HG03025 (cell line): ENCODE measurements at regions not wholly inside any gene's neighbourhood (a gene's known extent, or its start where the extent isn't known, plus 50 kb on each side); places are given as distances from the start of the nearest gene placed in this dataset.
"Not testable (repeated sequence)": the region's sequence is repeated elsewhere in the genome, so short reads cannot be mapped to it uniquely, and the experiment has no call there.

ENCODE experiments used
- ATAC-seq: cut with Tn5 transposase; IDR thresholded peaks from one replicate; pipeline ENCODE4 v1.9.1; 2021; ENCODE audit warnings: mild to moderate bottlenecking, moderate library complexity; ENCODE audit not compliant: unreplicated experiment, low FRiP score

- not testable (repeated sequence) for ATAC-seq
Observed at GRCh38 chr9:117851836-117852461, 147.7 kb downstream of the TLR4 start.

GRCh38 chr9:117858561-117858960 is 154.4 kb downstream of the TLR4 start:
- no peak for ATAC-seq

GRCh38 chr9:117860849-117861248 is 156.6 kb downstream of the TLR4 start:
- no peak for ATAC-seq

GRCh38 chr9:117864385-117865057 is 160.3 kb downstream of the TLR4 start:
- no peak for ATAC-seq

- ATAC-seq, result no peak
Observed at GRCh38 chr9:117868594-117868993, 164.4 kb downstream of the TLR4 start.

- ATAC-seq, result no peak
Observed at GRCh38 chr9:117869287-117869686, 165.1 kb downstream of the TLR4 start.

GRCh38 chr9:117869712-117870111 is 165.5 kb downstream of the TLR4 start:
- ATAC-seq, result no peak

- ATAC-seq, result no peak
Observed at GRCh38 chr9:117873664-117874063, 169.5 kb downstream of the TLR4 start.

- no peak for ATAC-seq
Observed at GRCh38 chr9:117875886-117876285, 171.7 kb downstream of the TLR4 start.

- no peak for ATAC-seq
Observed at GRCh38 chr9:117882171-117882570, 178.0 kb downstream of the TLR4 start.

GRCh38 chr9:117886616-117887015 is 182.4 kb downstream of the TLR4 start:
- no peak for ATAC-seq

- ATAC-seq, result no peak
Observed at GRCh38 chr9:117887383-117887782, 183.2 kb downstream of the TLR4 start.

- no peak for ATAC-seq
Observed at GRCh38 chr9:117887941-117888340, 183.7 kb downstream of the TLR4 start.

- ATAC-seq, result no peak
Observed at GRCh38 chr9:117903453-117903852, 199.2 kb downstream of the TLR4 start.

GRCh38 chr9:117906763-117907162 is 202.6 kb downstream of the TLR4 start:
- ATAC-seq, result no peak

GRCh38 chr9:117907420-117907819 is 203.2 kb downstream of the TLR4 start:
- ATAC-seq, result no peak

GRCh38 chr9:117916291-117916690 is 212.1 kb downstream of the TLR4 start:
- ATAC-seq, result peak; percentile 51

- ATAC-seq, result no peak
Observed at GRCh38 chr9:117917873-117918272, 213.7 kb downstream of the TLR4 start.

- ATAC-seq, result no peak
Observed at GRCh38 chr9:117919538-117919937, 215.3 kb downstream of the TLR4 start.

GRCh38 chr9:117926031-117926658 is 221.9 kb downstream of the TLR4 start:
- ATAC-seq, result no peak

GRCh38 chr9:117927354-117927753 is 223.2 kb downstream of the TLR4 start:
- no peak for ATAC-seq

- ATAC-seq, result no peak
Observed at GRCh38 chr9:117929868-117930267, 225.7 kb downstream of the TLR4 start.
